IPS DF 6.9 (cell line): ENCODE measurements at regions not wholly inside any gene's neighbourhood (a gene's known extent, or its start where the extent isn't known, plus 50 kb on each side); places are given as distances from the start of the nearest gene placed in this dataset.
"Not testable (repeated sequence)": the region's sequence is repeated elsewhere in the genome, so short reads cannot be mapped to it uniquely, and the experiment has no call there.

Experiments used
- DNase-seq: peaks from one replicate; pipeline ENCODE4 v3.0.0-alpha.2; 2013; ENCODE audit warnings: low read depth, low spot score
- H3K27ac ChIP-seq: one replicate; pipeline ENCODE4 v1.5.1; 2013; ENCODE audit warnings: low read length, control low read depth
- H3K27me3 ChIP-seq: 2 replicates; pipeline ENCODE4 v1.6.1; 2013; ENCODE audit warnings: mild to moderate bottlenecking, low read length; ENCODE audit not compliant: control insufficient read depth, insufficient read depth
- H3K36me3 ChIP-seq: 2 replicates; pipeline ENCODE4 v1.6.1; 2013; ENCODE audit warnings: low read length; ENCODE audit not compliant: control insufficient read depth, insufficient read depth
- H3K4me1 ChIP-seq: 2 replicates; pipeline ENCODE4 v1.6.1; 2013; ENCODE audit warnings: low read length; ENCODE audit not compliant: control insufficient read depth, insufficient read depth
- H3K4me3 ChIP-seq: 2 replicates; pipeline ENCODE4 v1.5.1; 2013; ENCODE audit warnings: mild to moderate bottlenecking, low read length
- H3K9me3 ChIP-seq: 2 replicates; pipeline ENCODE4 v1.6.1; 2013; ENCODE audit warnings: low read length, inconsistent platforms; ENCODE audit not compliant: control insufficient read depth, insufficient read depth
- WGBS: extraction: QIAGEN DNeasy Blood & Tissue Kit; methylation state at CpG from one replicate; pipeline ENCODE4 v1.1.7; 2013; ENCODE audit warnings: mixed read lengths, missing lambda C conversion rate; ENCODE audit not compliant: insufficient read length, insufficient coverage; 5-methylcytosine and 5-hydroxymethylcytosine counted together

GRCh38 chr18:34315591-34316352 is 91.1 kb upstream of the NOL4 start:
- Histone ChIP-seq H3K36me3 (no peaks in the 10 kb centered on the region), H3K9me3 (no peaks in the 10 kb centered on the region), H3K27me3 (no peaks in the 10 kb centered on the region), H3K27ac (no peak overlapping the region), H3K4me3 (no peak overlapping the region), H3K4me1 (no peaks in the 10 kb centered on the region)
- no peak for DNase-seq
- 100% methylated on average over 3 of the region's 6 CpGs for WGBS

GRCh38 chr18:34320267-34320666 is 95.6 kb upstream of the NOL4 start:
- H3K36me3 ChIP-seq, result no peaks in the 10 kb centered on the region
- WGBS, result no CpG with 5 or more reads among the region's 2 CpGs
- no peaks in the 10 kb centered on the region for H3K27me3 ChIP-seq
- H3K27ac ChIP-seq, result no peak overlapping the region
- H3K4me3 ChIP-seq, result no peak overlapping the region
- no peaks in the 10 kb centered on the region for H3K9me3 ChIP-seq
- H3K4me1 ChIP-seq, result no peaks in the 10 kb centered on the region
- no peak for DNase-seq

- Histone ChIP-seq H3K9me3 (no peaks in the 10 kb centered on the region), H3K4me1 (no peaks in the 10 kb centered on the region), H3K27ac (no peak overlapping the region), H3K36me3 (no peaks in the 10 kb centered on the region), H3K4me3 (no peak overlapping the region), H3K27me3 (no peaks in the 10 kb centered on the region)
- DNase-seq, result no peak
- WGBS, result no CpG with 5 or more reads among the region's 2 CpGs
Measured at GRCh38 chr18:34321066-34321465, 96.4 kb upstream of the NOL4 start.

- Histone ChIP-seq H3K36me3 (no peaks in the 10 kb centered on the region), H3K4me3 (no peak overlapping the region), H3K27me3 (no peaks in the 10 kb centered on the region), H3K9me3 (no peaks in the 10 kb centered on the region), H3K27ac (no peak overlapping the region), H3K4me1 (no peaks in the 10 kb centered on the region)
- WGBS, result no CpG with 5 or more reads among the region's 16 CpGs
- peak; percentile 39 for DNase-seq
Measured at GRCh38 chr18:34322365-34323289, 97.9 kb upstream of the NOL4 start.

GRCh38 chr18:34329840-34330239 is 105.1 kb upstream of the NOL4 start:
- DNase-seq, result no peak
- H3K27me3 ChIP-seq, result no peaks in the 10 kb centered on the region
- H3K4me3 ChIP-seq, result no peak overlapping the region
- no peaks in the 10 kb centered on the region for H3K9me3 ChIP-seq
- no peaks in the 10 kb centered on the region for H3K4me1 ChIP-seq
- no CpG with 5 or more reads among the region's 1 CpG for WGBS
- no peak overlapping the region for H3K27ac ChIP-seq
- H3K36me3 ChIP-seq, result no peaks in the 10 kb centered on the region

- H3K9me3 ChIP-seq, result no peaks in the 10 kb centered on the region
- H3K36me3 ChIP-seq, result no peaks in the 10 kb centered on the region
- no peaks in the 10 kb centered on the region for H3K27me3 ChIP-seq
- whole genome bisulfite sequencing, result 100% methylated on average over 1 of the region's 3 CpGs
- H3K4me1 ChIP-seq, result no peaks in the 10 kb centered on the region
- DNase-seq, result no peak
- H3K27ac ChIP-seq, result no peak overlapping the region
- H3K4me3 ChIP-seq, result no peak overlapping the region
Measured at GRCh38 chr18:34330308-34330707, 105.6 kb upstream of the NOL4 start.

- not testable (repeated sequence) for H3K27me3 ChIP-seq, DNase-seq, H3K4me1 ChIP-seq, H3K36me3 ChIP-seq, H3K4me3 ChIP-seq, H3K27ac ChIP-seq, H3K9me3 ChIP-seq
- WGBS, result no CpG with 5 or more reads among the region's 12 CpGs
Measured at GRCh38 chr18:34330907-34331306, 106.2 kb upstream of the NOL4 start.

GRCh38 chr18:34331343-34331742 is 106.6 kb upstream of the NOL4 start:
- not testable (repeated sequence) for H3K4me1 ChIP-seq, H3K36me3 ChIP-seq, DNase-seq, H3K4me3 ChIP-seq, H3K27ac ChIP-seq, H3K27me3 ChIP-seq, H3K9me3 ChIP-seq
- WGBS, result no CpG with 5 or more reads among the region's 15 CpGs

GRCh38 chr18:34339155-34339554 is 114.4 kb upstream of the NOL4 start:
- Histone ChIP-seq H3K27me3 (no peaks in the 10 kb centered on the region), H3K27ac (no peak overlapping the region), H3K4me3 (no peak overlapping the region), H3K36me3 (no peaks in the 10 kb centered on the region), H3K4me1 (no peaks in the 10 kb centered on the region), H3K9me3 (no peaks in the 10 kb centered on the region)
- no CpG with 5 or more reads among the region's 1 CpG for WGBS
- no peak for DNase-seq

- Histone ChIP-seq H3K36me3 (no peaks in the 10 kb centered on the region), H3K4me3 (no peak overlapping the region), H3K27me3 (no peaks in the 10 kb centered on the region), H3K9me3 (no peaks in the 10 kb centered on the region), H3K27ac (no peak overlapping the region), H3K4me1 (no peaks in the 10 kb centered on the region)
- no CpG with 5 or more reads among the region's 1 CpG for WGBS
- DNase-seq, result no peak
Measured at GRCh38 chr18:34342960-34343359, 118.2 kb upstream of the NOL4 start.
